H1 (cell line): ENCODE measurements at regions not wholly inside any gene's neighbourhood (a gene's known extent, or its start where the extent isn't known, plus 50 kb on each side); places are given as distances from the start of the nearest gene placed in this dataset.

Source experiments
- CHD1 ChIP-seq: IDR thresholded peaks from 2 replicates; pipeline ENCODE4 v1.6.1; 2012; ENCODE audit warnings: low read depth, low read length, improper control_type of control experiment
- KDM4A ChIP-seq: IDR thresholded peaks from one replicate; pipeline ENCODE4 v1.7.1; 2012; ENCODE audit warnings: low read depth, mild to moderate bottlenecking, moderate library complexity, low read length, inconsistent platforms; ENCODE audit not compliant: severe bottlenecking
- TF ChIP-seq, protein P1 (sequence below), 3 experiments: IDR thresholded peaks; 1 replicate in 2 of 3; 2 replicates in 1 of 3; pipeline versions ENCODE4 v1.5.1 to v1.6.1; 2011; ENCODE audit warnings: low read length in 3 of 3, mild to moderate bottlenecking in 3 of 3, inconsistent platforms in 2 of 3, low read depth in 1 of 3, moderate library complexity in 1 of 3; ENCODE audit not compliant: insufficient read depth in 1 of 3; ENCODE audit errors: control extremely low read depth in 1 of 3

- TF ChIP-seq, protein P1, sequence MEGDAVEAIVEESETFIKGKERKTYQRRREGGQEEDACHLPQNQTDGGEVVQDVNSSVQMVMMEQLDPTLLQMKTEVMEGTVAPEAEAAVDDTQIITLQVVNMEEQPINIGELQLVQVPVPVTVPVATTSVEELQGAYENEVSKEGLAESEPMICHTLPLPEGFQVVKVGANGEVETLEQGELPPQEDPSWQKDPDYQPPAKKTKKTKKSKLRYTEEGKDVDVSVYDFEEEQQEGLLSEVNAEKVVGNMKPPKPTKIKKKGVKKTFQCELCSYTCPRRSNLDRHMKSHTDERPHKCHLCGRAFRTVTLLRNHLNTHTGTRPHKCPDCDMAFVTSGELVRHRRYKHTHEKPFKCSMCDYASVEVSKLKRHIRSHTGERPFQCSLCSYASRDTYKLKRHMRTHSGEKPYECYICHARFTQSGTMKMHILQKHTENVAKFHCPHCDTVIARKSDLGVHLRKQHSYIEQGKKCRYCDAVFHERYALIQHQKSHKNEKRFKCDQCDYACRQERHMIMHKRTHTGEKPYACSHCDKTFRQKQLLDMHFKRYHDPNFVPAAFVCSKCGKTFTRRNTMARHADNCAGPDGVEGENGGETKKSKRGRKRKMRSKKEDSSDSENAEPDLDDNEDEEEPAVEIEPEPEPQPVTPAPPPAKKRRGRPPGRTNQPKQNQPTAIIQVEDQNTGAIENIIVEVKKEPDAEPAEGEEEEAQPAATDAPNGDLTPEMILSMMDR (IDR thresholded peaks at IDR 0.05; ENCODE audit: control extremely low read depth in 1 of 3, insufficient read depth in 1 of 3, low read depth in 1 of 3, low read length in 3 of 3): no peak
- TF ChIP-seq KDM4A (no peak), CHD1 (no peak)
Observed at GRCh38 chr4:45550766-45551366, 573.0 kb downstream of the GABRG1 start.
